HepG2 (cell line): ENCODE measurements at regions not wholly inside any gene's neighbourhood (a gene's known extent, or its start where the extent isn't known, plus 50 kb on each side); places are given as distances from the start of the nearest gene placed in this dataset.

Experiments
- ATAC-seq: fragments of 200-7000 bp; cut with Tn5 transposase; 3 replicates; pipeline ENCODE4 v1.9.1; 2020; ENCODE audit warnings: mild to moderate bottlenecking, moderate library complexity
- BruUV-seq: library from RNA; stranded (reverse); fragments of 400-500 nt; replicated peaks from 2 replicates; lab custom pipeline; 2021; lab: Mats Ljungman, UMichigan
- CTCF ChIA-PET: fragments of 300-600 bp; formaldehyde crosslinking; extraction: SDS; loops from one replicate; lab custom pipeline; 2021; ENCODE audit warnings: low total read pairs, inconsistent platforms, low intra/inter-chr PET ratio; lab: Yijun Ruan, JAX
- POLR2A ChIA-PET: fragments of 350-600 bp; sonication (Branson Sonifier 250); formaldehyde crosslinking; loops from one replicate; lab custom pipeline; 2020; ENCODE audit warnings: antibody characterized with exemption, inconsistent platforms; lab: Yijun Ruan, JAX
- DNase-seq: peaks from one replicate; pipeline ENCODE4 v3.0.0-alpha.2; 2015; ENCODE audit warnings: low spot score
- FAIRE-seq: peaks from 3 replicates; lab custom pipeline; 2011; peaks lifted over from hg19 to GRCh38; lab: Jason Lieb, UNC
- H2AFZ ChIP-seq: one replicate; pipeline ENCODE4 v1.6.1; 2011; ENCODE audit warnings: low read length, inconsistent platforms
- H3K27ac ChIP-seq: fragments of 300-600 bp; 3 replicates; pipeline ENCODE4 v1.8.0; 2011; ENCODE audit warnings: mixed run types, mild to moderate bottlenecking, mixed read lengths, low read length, inconsistent platforms; ENCODE audit not compliant: insufficient read depth; ENCODE audit errors: extremely low read length
- H3K27me3 ChIP-seq, 2 experiments: fragments of 200-600 bp in 1 of 2; 2 replicates in 1 of 2; 3 replicates in 1 of 2; pipeline versions ENCODE4 v1.6.0 to v1.8.0; 2011; ENCODE audit warnings: low read length in 2 of 2, mild to moderate bottlenecking in 2 of 2, moderate library complexity in 2 of 2, inconsistent platforms in 1 of 2; ENCODE audit not compliant: insufficient read depth in 2 of 2, control insufficient read depth in 1 of 2
- H3K36me3 ChIP-seq, 2 experiments: fragments of 200-600 bp in 1 of 2; replicated peaks in 1 of 2; 2 replicates in 1 of 2; 3 replicates in 1 of 2; pipeline versions ENCODE4 v1.5.1 to v1.8.0; 2011; ENCODE audit warnings: low read length in 2 of 2, inconsistent platforms in 1 of 2; ENCODE audit not compliant: insufficient read depth in 2 of 2, control insufficient read depth in 1 of 2
- H3K4me1 ChIP-seq: 2 replicates; pipeline ENCODE4 v1.5.1; 2012; ENCODE audit warnings: low read length, inconsistent platforms; ENCODE audit not compliant: insufficient read depth
- H3K4me2 ChIP-seq: 2 replicates; pipeline ENCODE4 v1.6.0; 2011; ENCODE audit warnings: low read depth, low read length, inconsistent platforms
- H3K4me3 ChIP-seq, 3 experiments: fragments of 200-600 bp in 1 of 3; sonication (generic), shearing (Covaris generic) in 1 of 3; replicated peaks in 1 of 3; 2 replicates each; pipeline ENCODE4 v1.5.1; 2011 to 2016; ENCODE audit warnings: low read length in 3 of 3, inconsistent platforms in 2 of 3, low read depth in 2 of 3, mild to moderate bottlenecking in 2 of 3, control low read depth in 1 of 3, mixed read lengths in 1 of 3; ENCODE audit not compliant: insufficient read depth in 1 of 3
- H3K79me2 ChIP-seq: one replicate; pipeline ENCODE4 v1.6.1; 2011; ENCODE audit warnings: low read length, inconsistent platforms; ENCODE audit not compliant: insufficient read depth
- H3K9ac ChIP-seq: 2 replicates; pipeline ENCODE4 v1.6.0; 2011; ENCODE audit warnings: mild to moderate bottlenecking, low read depth, low read length, inconsistent platforms; ENCODE audit not compliant: insufficient read depth
- H3K9me3 ChIP-seq: 2 replicates; pipeline ENCODE4 v1.5.1; 2012; ENCODE audit warnings: mild to moderate bottlenecking, low read length
- H4K20me1 ChIP-seq: 2 replicates; pipeline ENCODE4 v1.6.0; 2011; ENCODE audit warnings: inconsistent platforms, mild to moderate bottlenecking, low read length, moderate library complexity; ENCODE audit not compliant: insufficient read depth
- ATF6 ChIP-seq: sonication (generic); formaldehyde crosslinking; conservative IDR thresholded peaks from 2 replicates; pipeline ENCODE4 v1.4.0; 2020; ENCODE audit warnings: missing genetic modification reagents
- FOXK1 ChIP-seq: sonication (generic); formaldehyde crosslinking; IDR thresholded peaks from 2 replicates; pipeline ENCODE4 v1.4.0; 2020; ENCODE audit warnings: low read depth, missing genetic modification reagents, borderline replicate concordance
- HOXA3 ChIP-seq: sonication (generic); formaldehyde crosslinking; IDR thresholded peaks from 2 replicates; pipeline ENCODE4 v1.5.0; 2020; ENCODE audit warnings: missing genetic modification reagents
- MIER2 ChIP-seq: IDR thresholded peaks from 2 replicates; pipeline ENCODE4 v1.6.1; 2016; ENCODE audit warnings: missing biosample characterization, missing genetic modification reagents
- PPARG ChIP-seq: conservative IDR thresholded peaks from 2 replicates; pipeline ENCODE4 v1.6.1; 2016; ENCODE audit warnings: missing biosample characterization, missing genetic modification reagents
- REST ChIP-seq, 2 experiments: IDR thresholded peaks; 2 replicates each; pipeline ENCODE4 v1.6.1; 2011 to 2012; ENCODE audit warnings: low read length in 2 of 2, borderline replicate concordance in 1 of 2, low read depth in 1 of 2, mild to moderate bottlenecking in 1 of 2, moderate library complexity in 1 of 2
- WIZ ChIP-seq: sonication (generic); formaldehyde crosslinking; IDR thresholded peaks from 2 replicates; pipeline ENCODE4 v1.5.1; 2020; ENCODE audit warnings: mild to moderate bottlenecking, missing genetic modification reagents
- ZNF337 ChIP-seq: sonication (generic); formaldehyde crosslinking; IDR thresholded peaks from 2 replicates; pipeline ENCODE4 v1.5.1; 2020; ENCODE audit warnings: missing genetic modification reagents, low read depth, mild to moderate bottlenecking, borderline replicate concordance
- ZNF512B ChIP-seq: sonication (generic); formaldehyde crosslinking; IDR thresholded peaks from 2 replicates; pipeline ENCODE4 v1.5.1; 2020; ENCODE audit warnings: missing genetic modification reagents, mild to moderate bottlenecking, borderline replicate concordance
- WGBS: methylation state at CpG from one replicate; pipeline ENCODE4 v1.1.6; 2017; ENCODE audit warnings: low lambda C conversion rate; 5-methylcytosine and 5-hydroxymethylcytosine counted together
- in situ Hi-C: cut with HindIII; loops from 2 replicates; pipeline ENCODE4 v1.10.0; 2017; ENCODE audit warnings: low pct_unique_long_range_greater_than_20kb; ENCODE audit not compliant: extremely low pct_ligation_motif_present
- intact Hi-C: fragments of 100-400 bp; cut with micrococcal nuclease; formaldehyde crosslinking; loops from one replicate; pipeline ENCODE4 v1.10.0; 2022; ENCODE audit not compliant: unreplicated experiment

- no peak overlapping the region for H3K27ac ChIP-seq
- FAIRE-seq = no peak
- CTCF ChIA-PET = no interaction called here
- no peaks in the 10 kb centered on the region for H4K20me1 ChIP-seq
- POLR2A ChIA-PET = no interaction called here
- H3K36me3 ChIP-seq = no peaks in the 10 kb centered on the region
- no TSS peak for BruUV-seq
- H3K4me2 ChIP-seq = no peak overlapping the region
- no peak overlapping the region for H3K9ac ChIP-seq
- no peaks in the 10 kb centered on the region for H3K9me3 ChIP-seq
- no peaks in the 10 kb centered on the region for H3K27me3 ChIP-seq
- H3K79me2 ChIP-seq = no peaks in the 10 kb centered on the region
- H3K4me3 ChIP-seq = no peak overlapping the region
- intact Hi-C loops = no loop called here
- H3K4me1 ChIP-seq = no peaks in the 10 kb centered on the region
- no peak for ATAC-seq
- no peak overlapping the region for H2AFZ ChIP-seq
- in situ Hi-C loops = no loop called here
- TF ChIP-seq PPARG = no peak
- peak; percentile 67 for TF ChIP-seq MIER2 (CRISPR knock-in tag)
- TF ChIP-seq HOXA3 (CRISPR knock-in tag) = no peak
- no peak for TF ChIP-seq ZNF337
- peak; percentile 12 to 87 for TF ChIP-seq REST (IDR thresholded peaks at IDR 0.05; ENCODE audit: borderline replicate concordance in 1 of 2, low read depth in 1 of 2, low read length in 2 of 2)
- no peak for TF ChIP-seq ZNF512B (CRISPR knock-in tag)
- TF ChIP-seq FOXK1 (CRISPR knock-in tag) = no peak
- TF ChIP-seq ATF6 (CRISPR knock-in tag) = no peak
- no peak for TF ChIP-seq WIZ (CRISPR knock-in tag)
- TF ChIP-seq, all 625 proteins: peak for 2
- no peak for DNase-seq
- 24% methylated on average over 5 of the region's 5 CpGs for WGBS
Measured at GRCh38 chr22:26977741-26978376, 320.5 kb downstream of the MIAT start.
